AG04449 (cell line): ENCODE measurements at regions not wholly inside any gene's neighbourhood (a gene's known extent, or its start where the extent isn't known, plus 50 kb on each side); places are given as distances from the start of the nearest gene placed in this dataset.

Source experiments
- CTCF ChIA-PET: fragments of 350-600 bp; formaldehyde crosslinking; extraction: SDS; loops from one replicate; lab custom pipeline; 2021; ENCODE audit warnings: antibody characterized with exemption; lab: Yijun Ruan, JAX
- POLR2A ChIA-PET: fragments of 400-600, 350-600 bp; formaldehyde crosslinking; extraction: SDS; loops from one replicate; lab custom pipeline; 2020; ENCODE audit warnings: antibody characterized with exemption, inconsistent platforms; lab: Yijun Ruan, JAX
- DNase-seq: peaks from one replicate; pipeline ENCODE4 v3.0.0-alpha.2; 2010; ENCODE audit warnings: low read depth, low spot score
- H3K4me3 ChIP-seq: 2 replicates; pipeline ENCODE4 v1.5.1; 2011; ENCODE audit warnings: low read depth, mild to moderate bottlenecking, control low read depth, low read length
- CTCF ChIP-seq: IDR thresholded peaks from one replicate; pipeline ENCODE4 v1.5.1; 2011; ENCODE audit warnings: mild to moderate bottlenecking, moderate library complexity, low read length, control low read depth, inconsistent platforms; ENCODE audit not compliant: insufficient read depth; ENCODE audit errors: missing control alignments

GRCh38 chr2:13114391-13114790, 397.7 kb downstream of the TRIB2 start:
- ChIA-PET CTCF (no interaction called here), POLR2A (no interaction called here)
- DNase-seq: no peak
- H3K4me3 ChIP-seq: no peak overlapping the region
- TF ChIP-seq CTCF: no peak

- no peak for TF ChIP-seq CTCF
- ChIA-PET CTCF (no interaction called here), POLR2A (no interaction called here)
- DNase-seq: no peak
- H3K4me3 ChIP-seq: no peak overlapping the region
These were observed 398.9 kb downstream of the TRIB2 start for GRCh38 chr2:13115643-13116042.

GRCh38 chr2:13121096-13121495, 404.4 kb downstream of the TRIB2 start:
- H3K4me3 ChIP-seq: no peak overlapping the region
- ChIA-PET CTCF (no interaction called here), POLR2A (no interaction called here)
- TF ChIP-seq CTCF: no peak
- no peak for DNase-seq

DNA sequence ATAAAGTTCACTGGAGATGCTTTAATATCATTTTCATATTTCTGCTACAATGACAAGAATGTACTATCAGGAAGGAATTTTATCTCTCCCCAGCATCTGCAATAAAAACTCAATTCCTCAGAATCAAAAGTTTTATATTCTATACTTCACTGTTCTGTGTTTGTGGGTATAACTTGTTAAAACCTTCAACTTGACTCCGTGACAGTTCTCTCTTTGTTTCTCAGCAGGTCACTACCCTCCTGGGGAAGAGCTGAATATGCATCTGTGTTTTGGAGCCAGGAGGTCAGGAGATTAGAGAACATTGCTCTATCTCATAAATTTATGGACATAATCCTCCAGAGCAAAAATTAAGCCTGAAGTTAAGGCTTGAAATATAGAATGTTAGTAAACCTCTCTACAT, 411.4 kb downstream of the TRIB2 start:
- ChIA-PET POLR2A (no interaction called here), CTCF (no interaction called here)
- TF ChIP-seq CTCF: no peak
- DNase-seq: no peak
- H3K4me3 ChIP-seq: no peak overlapping the region

- no peak for TF ChIP-seq CTCF
- no peak for DNase-seq
- POLR2A ChIA-PET: no interaction called here
- CTCF ChIA-PET: no interaction called here
- H3K4me3 ChIP-seq: no peak overlapping the region
These were observed 418.6 kb downstream of the TRIB2 start for GRCh38 chr2:13135369-13135768.

DNA sequence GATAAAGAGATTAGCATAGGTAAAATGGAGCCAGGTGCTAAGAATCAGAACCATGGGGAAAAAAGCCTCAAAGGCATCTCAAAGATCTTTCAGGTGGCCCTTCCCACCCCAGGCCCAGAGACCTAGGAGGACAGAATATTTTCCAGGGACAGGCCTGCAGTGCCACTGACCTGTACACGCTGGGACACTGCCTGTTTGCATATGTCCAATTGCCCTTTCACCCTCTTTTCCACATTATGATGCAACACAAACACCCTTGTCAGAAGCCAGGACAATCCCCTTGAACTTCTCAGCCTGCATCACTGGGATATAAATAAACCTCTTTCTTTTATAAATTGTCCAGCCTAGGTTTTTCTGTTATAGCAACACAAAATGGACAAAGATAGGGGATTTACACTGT, 419.1 kb downstream of the TRIB2 start:
- TF ChIP-seq CTCF: no peak
- H3K4me3 ChIP-seq: no peak overlapping the region
- POLR2A ChIA-PET: no interaction called here
- no peak for DNase-seq
- CTCF ChIA-PET: no interaction called here
